WERI-Rb-1 (cell line): ENCODE measurements at regions not wholly inside any gene's neighbourhood (a gene's known extent, or its start where the extent isn't known, plus 50 kb on each side); places are given as distances from the start of the nearest gene placed in this dataset.

Experiments used
- DNase-seq: peaks from one replicate; pipeline ENCODE4 v3.0.0-alpha.2; 2020
- H3K27ac ChIP-seq: fragments of 250-450 bp; sonication (Bioruptor Pico); 2 replicates; pipeline ENCODE4 v1.5.1; 2020; ENCODE audit warnings: mild to moderate bottlenecking, moderate library complexity
- H3K27me3 ChIP-seq: fragments of 250-450 bp; sonication (Bioruptor Pico); 2 replicates; pipeline ENCODE4 v1.5.1; 2021; ENCODE audit warnings: mild to moderate bottlenecking, low read depth, moderate library complexity; ENCODE audit not compliant: insufficient read depth, severe bottlenecking
- H3K36me3 ChIP-seq: fragments of 250-450 bp; sonication (Bioruptor Pico); 2 replicates; pipeline ENCODE4 v1.5.1; 2020; ENCODE audit warnings: mild to moderate bottlenecking, moderate library complexity
- H3K4me3 ChIP-seq: 2 replicates; pipeline ENCODE4 v1.5.1; 2011; ENCODE audit warnings: low read depth, mild to moderate bottlenecking, control low read depth, low read length
- H3K9me3 ChIP-seq: fragments of 250-450 bp; sonication (Bioruptor Pico); 2 replicates; pipeline ENCODE4 v1.5.1; 2021; ENCODE audit warnings: mild to moderate bottlenecking, moderate library complexity; ENCODE audit not compliant: severe bottlenecking
- CTCF ChIP-seq: IDR thresholded peaks from 2 replicates; pipeline ENCODE4 v1.5.1; 2011; ENCODE audit warnings: low read depth, mild to moderate bottlenecking, control low read depth, inconsistent platforms, low read length

GRCh38 chr18:10182009-10182624 lies 268.3 kb downstream of the VAPA start:
- DNase-seq = peak; percentile 19
- H3K27ac ChIP-seq = no peak overlapping the region
- H3K4me3 ChIP-seq = no peak overlapping the region
- H3K27me3 ChIP-seq = no peaks in the 10 kb centered on the region
- H3K36me3 ChIP-seq = no peaks in the 10 kb centered on the region
- no peaks in the 10 kb centered on the region for H3K9me3 ChIP-seq
- no peak for TF ChIP-seq CTCF

GRCh38 chr18:10184776-10185175 lies 269.7 kb upstream of the APCDD1 start:
- no peak for TF ChIP-seq CTCF
- no peaks in the 10 kb centered on the region for H3K36me3 ChIP-seq
- H3K27ac ChIP-seq = no peak overlapping the region
- no peaks in the 10 kb centered on the region for H3K9me3 ChIP-seq
- no peak for DNase-seq
- H3K27me3 ChIP-seq = no peaks in the 10 kb centered on the region
- no peak overlapping the region for H3K4me3 ChIP-seq

- H3K27ac ChIP-seq = no peak overlapping the region
Observed at GRCh38 chr18:10188971-10189810, 265.2 kb upstream of the APCDD1 start.

GRCh38 chr18:10190564-10190963 lies 263.9 kb upstream of the APCDD1 start:
- no peak overlapping the region for H3K27ac ChIP-seq
- no peak for TF ChIP-seq CTCF

More at GRCh38 chr18:10188971-10189810, 265.2 kb upstream of the APCDD1 start:
- no peaks in the 10 kb centered on the region for H3K27me3 ChIP-seq
- TF ChIP-seq CTCF = no peak
- H3K4me3 ChIP-seq = no peak overlapping the region
- DNase-seq = no peak
- no peaks in the 10 kb centered on the region for H3K36me3 ChIP-seq
- H3K9me3 ChIP-seq = no peaks in the 10 kb centered on the region

GRCh38 chr18:10193444-10193843 lies 261.0 kb upstream of the APCDD1 start:
- no peak overlapping the region for H3K4me3 ChIP-seq
- H3K27ac ChIP-seq = no peak overlapping the region
- H3K27me3 ChIP-seq = no peaks in the 10 kb centered on the region
- no peak for DNase-seq
- H3K36me3 ChIP-seq = no peaks in the 10 kb centered on the region
- no peaks in the 10 kb centered on the region for H3K9me3 ChIP-seq
- no peak for TF ChIP-seq CTCF

More at GRCh38 chr18:10190564-10190963, 263.9 kb upstream of the APCDD1 start:
- DNase-seq = no peak
- Histone ChIP-seq H3K27me3 (no peaks in the 10 kb centered on the region), H3K36me3 (no peaks in the 10 kb centered on the region), H3K4me3 (no peak overlapping the region), H3K9me3 (no peaks in the 10 kb centered on the region)
